Stimulated activated naive B cell treated with anti-CD40 and anti-IgM and Interleukin-4, amounts not matched to agents 10 μg/mL and 1 μg/mL and 100 μg/mL, for 72 hours (primary cell): ENCODE measurements at regions not wholly inside any gene's neighbourhood (a gene's known extent, or its start where the extent isn't known, plus 50 kb on each side); places are given as distances from the start of the nearest gene placed in this dataset.

Experiments
- ATAC-seq, 2 donors: fragments of 150-1000 bp; cut with Tn5 transposase; replicated peaks; 2 replicates each; pipeline ENCODE4 v1.10.0; 2021; ENCODE audit warnings: moderate library complexity in 1 of 2
- DNase-seq: peaks from one replicate; pipeline ENCODE4 v3.0.0; 2021
- H3K27ac Mint-ChIP-seq: one replicate; pipeline ENCODE4 v1.8.0; 2022; ENCODE audit warnings: mild to moderate bottlenecking, mixed read lengths
- H3K27me3 Mint-ChIP-seq, 2 donors: one replicate each; pipeline ENCODE4 v1.8.0; 2022; ENCODE audit warnings: mixed read lengths in 2 of 2
- H3K36me3 Mint-ChIP-seq, 2 donors: one replicate each; pipeline ENCODE4 v1.8.0; 2022; ENCODE audit warnings: mixed read lengths in 2 of 2, mild to moderate bottlenecking in 1 of 2
- H3K4me1 Mint-ChIP-seq, 2 donors: one replicate each; pipeline ENCODE4 v1.8.0; 2022; ENCODE audit warnings: mixed read lengths in 2 of 2, mild to moderate bottlenecking in 1 of 2
- H3K4me3 Mint-ChIP-seq, 2 donors: one replicate each; pipeline ENCODE4 v1.8.0; 2022; ENCODE audit warnings: mild to moderate bottlenecking in 2 of 2, mixed read lengths in 2 of 2, moderate library complexity in 1 of 2
- H3K9me3 Mint-ChIP-seq, 2 donors: one replicate each; pipeline ENCODE4 v1.8.0; 2022; ENCODE audit warnings: mixed read lengths in 2 of 2, mild to moderate bottlenecking in 1 of 2

GRCh38 chr7:17206349-17206905 lies 92.0 kb upstream of the AHR start:
- no peaks in the 10 kb centered on the region for H3K27me3 Mint-ChIP-seq
- H3K4me1 Mint-ChIP-seq: no peaks in the 10 kb centered on the region
- H3K36me3 Mint-ChIP-seq: no peaks in the 10 kb centered on the region
- H3K9me3 Mint-ChIP-seq: no peaks in the 10 kb centered on the region
- no peak overlapping the region for H3K27ac Mint-ChIP-seq
- DNase-seq: no peak
- ATAC-seq: no peak
- H3K4me3 Mint-ChIP-seq: no peak overlapping the region

DNA sequence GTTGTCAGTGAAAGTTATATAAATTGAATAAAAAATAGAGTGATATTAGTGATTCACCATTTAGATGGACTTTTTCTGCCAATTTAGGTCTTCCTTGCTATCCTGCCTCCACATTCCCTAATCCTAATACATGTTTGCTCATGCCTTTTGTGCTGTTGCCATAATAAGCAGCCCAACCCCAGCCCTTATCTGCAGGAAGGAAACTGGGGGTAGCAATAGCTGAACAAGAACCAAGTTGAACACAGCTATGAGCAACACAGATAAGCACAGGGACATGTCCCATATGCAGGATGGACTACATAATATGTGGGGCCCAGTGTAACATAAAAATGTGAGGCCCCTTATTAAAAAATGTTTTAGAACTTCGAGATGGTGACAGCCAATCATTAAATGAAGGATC lies 91.2 kb upstream of the AHR start:
- Mint-ChIP-seq H3K4me3 (no peak overlapping the region), H3K4me1 (no peaks in the 10 kb centered on the region), H3K27me3 (no peaks in the 10 kb centered on the region), H3K36me3 (no peaks in the 10 kb centered on the region), H3K27ac (no peak overlapping the region), H3K9me3 (no peaks in the 10 kb centered on the region)
- no peak for DNase-seq
- no peak for ATAC-seq

GRCh38 chr7:17209101-17209500 lies 89.4 kb upstream of the AHR start:
- ATAC-seq: no peak

DNA sequence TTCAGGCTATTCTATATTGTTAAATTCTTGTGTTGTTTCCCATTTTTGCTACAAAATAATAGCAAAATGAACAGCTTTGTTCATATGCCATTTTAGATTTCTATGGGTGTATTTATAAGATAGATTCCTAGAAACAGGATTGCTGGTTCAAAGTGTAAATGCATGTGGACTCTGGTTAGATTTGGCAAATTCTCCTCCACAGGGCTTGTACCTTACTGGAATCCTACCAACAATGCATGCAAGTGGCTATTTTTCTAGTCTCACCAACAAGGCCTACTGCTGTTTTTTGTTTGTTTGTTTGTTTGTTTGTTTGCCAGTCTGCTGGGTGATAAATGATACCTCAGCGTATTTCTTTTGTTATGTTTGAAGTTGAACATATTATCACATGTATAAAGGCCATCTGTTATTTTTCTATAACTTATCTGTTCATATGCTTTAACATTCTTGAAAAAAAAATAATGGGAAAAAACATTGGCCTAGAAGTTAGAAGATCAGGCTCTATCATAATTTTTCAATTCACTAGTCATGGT lies 87.1 kb upstream of the AHR start:
- H3K36me3 Mint-ChIP-seq: no peaks in the 10 kb centered on the region

More at GRCh38 chr7:17209101-17209500, 89.4 kb upstream of the AHR start:
- DNase-seq: no peak
- no peak overlapping the region for H3K27ac Mint-ChIP-seq
- no peaks in the 10 kb centered on the region for H3K27me3 Mint-ChIP-seq
- H3K4me3 Mint-ChIP-seq: no peak overlapping the region
- no peaks in the 10 kb centered on the region for H3K9me3 Mint-ChIP-seq
- H3K4me1 Mint-ChIP-seq: no peaks in the 10 kb centered on the region
- no peaks in the 10 kb centered on the region for H3K36me3 Mint-ChIP-seq

GRCh38 chr7:17212188-17212587 lies 86.3 kb upstream of the AHR start:
- Mint-ChIP-seq H3K4me3 (no peak overlapping the region), H3K27ac (no peak overlapping the region), H3K9me3 (peaks cover 0 to 6% of the 10 kb centered on the region in 2 donors), H3K4me1 (no peaks in the 10 kb centered on the region), H3K27me3 (no peaks in the 10 kb centered on the region), H3K36me3 (no peaks in the 10 kb centered on the region)
- DNase-seq (no peak), ATAC-seq (no peak)

More for the DNA sequence above, 87.1 kb upstream of the AHR start:
- H3K4me3 Mint-ChIP-seq: no peak overlapping the region
- H3K9me3 Mint-ChIP-seq: peaks cover 0 to 3% of the 10 kb centered on the region in 2 donors
- no peaks in the 10 kb centered on the region for H3K27me3 Mint-ChIP-seq
- H3K4me1 Mint-ChIP-seq: no peaks in the 10 kb centered on the region
- no peak overlapping the region for H3K27ac Mint-ChIP-seq
- ATAC-seq (no peak), DNase-seq (no peak)

- Mint-ChIP-seq H3K4me1 (peaks cover 0 to under 1% of the 10 kb centered on the region in 2 donors), H3K27me3 (no peaks in the 10 kb centered on the region), H3K9me3 (no peaks in the 10 kb centered on the region), H3K36me3 (no peaks in the 10 kb centered on the region), H3K27ac (no peak overlapping the region), H3K4me3 (no peak overlapping the region)
- DNase-seq: no peak
- no peak for ATAC-seq
Measured at GRCh38 chr7:17227766-17228490, 70.5 kb upstream of the AHR start.

DNA sequence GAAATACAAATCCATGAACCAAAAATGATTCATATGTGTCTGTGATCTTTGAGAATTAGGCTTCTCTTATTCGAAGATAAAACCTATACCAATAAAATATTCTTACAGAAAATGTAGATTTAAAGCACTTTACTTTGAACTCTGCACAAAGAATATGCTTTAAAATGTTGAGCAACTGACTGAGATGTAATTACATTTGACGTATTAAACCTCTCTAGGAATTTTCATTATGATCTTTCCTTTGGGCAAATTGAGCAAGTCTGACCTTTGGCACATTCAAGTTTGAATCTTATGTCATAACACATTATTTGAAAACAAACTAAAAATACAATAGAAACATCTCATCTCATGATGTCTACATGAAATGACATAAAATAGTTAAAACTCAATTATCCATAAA lies 69.2 kb upstream of the AHR start:
- Mint-ChIP-seq H3K27me3 (no peaks in the 10 kb centered on the region), H3K9me3 (no peaks in the 10 kb centered on the region), H3K36me3 (no peaks in the 10 kb centered on the region), H3K27ac (no peak overlapping the region), H3K4me1 (peaks cover 5 to 7% of the 10 kb centered on the region in 2 donors), H3K4me3 (no peak overlapping the region)
- no peak for ATAC-seq
- no peak for DNase-seq

GRCh38 chr7:17230099-17230807 lies 68.2 kb upstream of the AHR start:
- no peaks in the 10 kb centered on the region for H3K27me3 Mint-ChIP-seq
- H3K27ac Mint-ChIP-seq: no peak overlapping the region
- H3K4me1 Mint-ChIP-seq: peaks cover 11 to 14% of the 10 kb centered on the region in 2 donors
- DNase-seq: no peak
- no peak for ATAC-seq
- H3K9me3 Mint-ChIP-seq: no peaks in the 10 kb centered on the region
- H3K4me3 Mint-ChIP-seq: no peak overlapping the region
- no peaks in the 10 kb centered on the region for H3K36me3 Mint-ChIP-seq

DNA sequence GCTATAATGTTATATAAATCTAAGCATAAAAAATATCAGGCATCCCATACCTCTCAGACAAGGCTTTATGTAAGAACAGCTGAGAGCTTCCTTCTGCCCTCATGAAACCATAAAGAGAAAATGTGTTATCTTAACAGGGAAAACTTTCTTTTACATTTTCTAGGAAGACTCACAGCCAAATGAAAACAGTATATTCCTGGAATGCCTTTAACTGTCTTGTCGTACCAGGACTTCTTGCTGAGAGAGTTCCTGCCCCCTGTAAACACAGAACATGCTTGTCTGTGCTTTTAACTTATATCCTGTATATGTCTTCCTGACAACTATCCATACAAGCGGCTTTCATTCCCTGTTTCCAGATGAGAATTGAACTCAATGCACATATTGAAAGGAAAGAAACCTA lies 64.8 kb upstream of the AHR start:
- H3K36me3 Mint-ChIP-seq: peaks cover 0 to 3% of the 10 kb centered on the region in 2 donors
- peak overlapping the region in 1 of 2 donors; percentile 66 for H3K4me3 Mint-ChIP-seq
- ATAC-seq: no peak
- DNase-seq: no peak
- peak overlapping the region; percentile 87 for H3K27ac Mint-ChIP-seq
- H3K27me3 Mint-ChIP-seq: no peaks in the 10 kb centered on the region
- peaks cover 22 to 31% of the 10 kb centered on the region in 2 donors for H3K4me1 Mint-ChIP-seq
- H3K9me3 Mint-ChIP-seq: peaks cover 0 to 2% of the 10 kb centered on the region in 2 donors

DNA sequence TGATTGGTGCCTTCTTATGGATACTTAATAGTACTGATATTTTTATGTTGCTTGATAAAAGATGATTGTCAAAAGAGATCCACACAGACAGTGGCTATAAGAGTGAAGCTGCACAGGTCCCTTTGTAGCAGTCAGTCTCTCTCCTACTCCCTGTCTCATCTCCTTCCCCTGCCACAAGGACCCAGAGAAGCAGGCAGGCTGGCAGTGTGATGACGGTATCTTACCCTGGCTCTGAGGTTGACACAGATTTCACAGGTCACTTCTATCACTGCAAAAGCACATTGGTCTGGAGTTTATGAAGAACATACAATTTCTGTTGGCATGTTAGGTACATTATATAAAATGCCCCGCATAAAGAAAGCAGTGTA lies 64.4 kb upstream of the AHR start:
- peak overlapping the region; percentile 87 for H3K27ac Mint-ChIP-seq
- ATAC-seq: peak; percentile 30 to 48
- peaks cover 22 to 31% of the 10 kb centered on the region in 2 donors for H3K4me1 Mint-ChIP-seq
- H3K9me3 Mint-ChIP-seq: peaks cover 0 to 2% of the 10 kb centered on the region in 2 donors
- peaks cover 0 to 3% of the 10 kb centered on the region in 2 donors for H3K36me3 Mint-ChIP-seq
- peak; percentile 0 for DNase-seq
- peak overlapping the region; percentile 66 to 69 for H3K4me3 Mint-ChIP-seq
- no peaks in the 10 kb centered on the region for H3K27me3 Mint-ChIP-seq

DNA sequence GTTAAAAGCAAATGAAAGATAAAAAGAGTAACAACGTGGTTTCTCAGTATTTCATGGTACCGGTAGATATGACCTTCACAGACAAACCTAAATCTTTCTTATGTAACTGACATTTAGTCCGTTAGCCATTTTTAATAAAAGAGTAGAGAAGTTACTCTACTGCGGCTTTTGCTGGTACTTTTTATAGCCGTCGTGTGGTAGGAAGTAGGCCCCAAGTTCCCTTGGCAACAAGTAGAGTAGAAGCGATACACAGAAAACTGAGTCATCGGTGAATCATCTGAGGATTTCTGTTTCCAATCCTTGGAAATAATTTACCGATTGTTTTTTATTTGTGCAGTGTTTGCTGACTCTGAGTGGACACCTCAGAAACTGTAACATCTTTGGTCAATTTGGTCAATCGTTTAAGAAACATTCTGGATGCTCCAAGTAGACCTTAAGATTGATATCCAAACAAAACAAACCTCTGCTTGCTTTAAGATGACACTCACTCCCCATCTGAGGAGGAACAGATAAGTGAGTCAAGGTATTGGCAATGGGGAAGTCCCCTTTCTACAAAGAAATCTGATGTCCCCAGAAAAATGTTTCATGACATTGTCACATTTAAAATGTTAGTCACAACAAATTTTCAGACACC lies 63.9 kb upstream of the AHR start:
- Mint-ChIP-seq H3K27me3 (no peaks in the 10 kb centered on the region), H3K27ac (peak overlapping the region; percentile 87), H3K9me3 (peaks cover 0 to 2% of the 10 kb centered on the region in 2 donors), H3K36me3 (peaks cover 0 to 3% of the 10 kb centered on the region in 2 donors), H3K4me1 (peaks cover 22 to 31% of the 10 kb centered on the region in 2 donors), H3K4me3 (peak overlapping the region; percentile 66 to 69)
- DNase-seq (peak; percentile 60), ATAC-seq (peak; percentile 95 to 98)

DNA sequence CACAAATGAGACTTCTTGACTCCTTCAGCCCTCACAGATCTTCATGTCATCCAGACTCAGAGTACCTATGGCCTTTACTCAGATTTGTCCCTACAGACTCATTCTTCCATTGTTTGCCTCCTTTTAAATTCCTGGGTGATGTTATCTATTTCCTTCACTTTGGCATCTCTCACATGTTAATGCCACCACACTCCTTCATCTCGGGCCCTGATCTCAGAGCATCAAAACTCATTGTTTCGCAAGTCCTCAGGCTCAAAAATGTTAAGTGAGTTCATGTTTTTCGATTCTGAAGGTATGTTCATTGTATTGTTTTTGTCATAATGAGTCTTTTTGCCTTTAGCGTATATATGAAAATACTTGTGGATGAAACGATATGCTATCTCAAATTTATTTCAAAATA lies 62.3 kb upstream of the AHR start:
- Mint-ChIP-seq H3K4me1 (peaks cover 22 to 31% of the 10 kb centered on the region in 2 donors), H3K27ac (peak overlapping the region; percentile 32), H3K4me3 (no peak overlapping the region), H3K36me3 (peaks cover 0 to 3% of the 10 kb centered on the region in 2 donors), H3K9me3 (peaks cover 0 to 2% of the 10 kb centered on the region in 2 donors), H3K27me3 (no peaks in the 10 kb centered on the region)
- DNase-seq (no peak), ATAC-seq (no peak)

DNA sequence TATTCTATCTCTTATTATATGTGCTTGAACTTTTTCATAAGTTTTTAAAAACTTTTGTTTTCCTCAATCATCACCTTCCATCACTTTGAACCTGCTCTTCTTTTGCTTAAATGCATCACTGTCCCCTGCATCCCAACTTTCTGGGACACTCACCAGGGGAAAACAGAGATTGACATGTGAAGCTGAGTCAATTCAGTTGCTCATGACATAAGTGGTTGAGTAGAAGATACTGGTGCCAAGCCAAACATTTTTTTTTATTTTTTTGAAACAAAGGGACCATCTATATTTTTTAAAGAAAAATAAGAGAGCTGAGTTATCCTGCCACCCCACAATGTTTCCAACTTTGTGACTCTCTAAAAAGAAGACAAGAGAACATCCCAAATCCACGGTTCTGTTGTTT lies 61.8 kb upstream of the AHR start:
- no peak overlapping the region for H3K4me3 Mint-ChIP-seq
- ATAC-seq (no peak), DNase-seq (no peak)
- H3K27ac Mint-ChIP-seq: no peak overlapping the region
- peaks cover 22 to 31% of the 10 kb centered on the region in 2 donors for H3K4me1 Mint-ChIP-seq
- peaks cover 0 to 3% of the 10 kb centered on the region in 2 donors for H3K36me3 Mint-ChIP-seq
- no peaks in the 10 kb centered on the region for H3K27me3 Mint-ChIP-seq
- H3K9me3 Mint-ChIP-seq: peaks cover 0 to 2% of the 10 kb centered on the region in 2 donors

- Mint-ChIP-seq H3K4me3 (no peak overlapping the region), H3K27me3 (no peaks in the 10 kb centered on the region), H3K27ac (no peak overlapping the region), H3K4me1 (peaks cover 19 to 26% of the 10 kb centered on the region in 2 donors), H3K9me3 (peaks cover 0 to 2% of the 10 kb centered on the region in 2 donors), H3K36me3 (peaks cover 0 to 3% of the 10 kb centered on the region in 2 donors)
- no peak for ATAC-seq
- no peak for DNase-seq
Measured at GRCh38 chr7:17239046-17239445, 59.4 kb upstream of the AHR start.
